ENCODE measurements at regions not wholly inside any gene's neighbourhood (a gene's known extent, or its start where the extent isn't known, plus 50 kb on each side); places are given as distances from the start of the nearest gene placed in this dataset.
"Not testable (repeated sequence)": the region's sequence is repeated elsewhere in the genome, so short reads cannot be mapped to it uniquely, and the experiment has no call there.

- no peak for DNase-seq
Measured at GRCh38 chr13:108077284-108077683, 138.1 kb downstream of the LIG4 start.

- not testable (repeated sequence) for DNase-seq
Measured at GRCh38 chr13:108074429-108074828, 140.9 kb downstream of the LIG4 start.

GRCh38 chr13:108070925-108071324 lies 144.4 kb downstream of the LIG4 start:
- DNase-seq = no peak

- DNase-seq = no peak
Measured at GRCh38 chr13:108070491-108070890, 144.8 kb downstream of the LIG4 start.

- DNase-seq = no peak
Measured at GRCh38 chr13:108069521-108070210, 145.7 kb downstream of the LIG4 start.

GRCh38 chr13:108064372-108064771 lies 151.0 kb downstream of the LIG4 start:
- DNase-seq = not testable (repeated sequence)

- no peak for DNase-seq
Measured at GRCh38 chr13:108060111-108060510, 155.2 kb downstream of the LIG4 start.

- DNase-seq = no peak
Measured at GRCh38 chr13:108056278-108056677, 159.1 kb downstream of the LIG4 start.

- DNase-seq = no peak
Measured at GRCh38 chr13:108049211-108049610, 166.1 kb downstream of the LIG4 start.

- DNase-seq = no peak
Measured at GRCh38 chr13:108044954-108045353, 170.4 kb downstream of the LIG4 start.

GRCh38 chr13:108042866-108043265 lies 172.5 kb downstream of the LIG4 start:
- not testable (repeated sequence) for DNase-seq

GRCh38 chr13:108037348-108037747 lies 178.0 kb downstream of the LIG4 start:
- no peak for DNase-seq

- no peak for DNase-seq
Measured at GRCh38 chr13:108036411-108036932, 178.9 kb downstream of the LIG4 start.

GRCh38 chr13:108034909-108035410 lies 180.4 kb downstream of the LIG4 start:
- DNase-seq = no peak

GRCh38 chr13:108033800-108034707 lies 181.3 kb downstream of the LIG4 start:
- no peak for DNase-seq

GRCh38 chr13:108031865-108032264 lies 183.5 kb downstream of the LIG4 start:
- no peak for DNase-seq

GRCh38 chr13:108030769-108031168 lies 184.6 kb downstream of the LIG4 start:
- DNase-seq = no peak

- no peak for DNase-seq
Measured at GRCh38 chr13:108026680-108027410, 188.5 kb downstream of the LIG4 start.

- no peak for DNase-seq
Measured at GRCh38 chr13:108020027-108020426, 195.3 kb downstream of the LIG4 start.

GRCh38 chr13:108018371-108018870 lies 196.9 kb downstream of the LIG4 start:
- DNase-seq = no peak

- no peak for DNase-seq
Measured at GRCh38 chr13:108006619-108007018, 208.7 kb downstream of the LIG4 start.

- no peak for DNase-seq
Measured at GRCh38 chr13:108005231-108005630, 210.1 kb downstream of the LIG4 start.
